K562 (cell line): ENCODE measurements at regions not wholly inside any gene's neighbourhood (a gene's known extent, or its start where the extent isn't known, plus 50 kb on each side); places are given as distances from the start of the nearest gene placed in this dataset.

Source experiments
- ATAC-seq: fragments of 200-7000 bp; cut with Tn5 transposase; 3 replicates; pipeline ENCODE4 v1.9.1; 2020; ENCODE audit warnings: moderate library complexity
- BruUV-seq: library from RNA; stranded (reverse); fragments of 400-500 nt; replicated peaks from 2 replicates; lab custom pipeline; 2021; lab: Mats Ljungman, UMichigan
- CTCF ChIA-PET: fragments of 300-600 bp; formaldehyde crosslinking; extraction: SDS; loops from one replicate; lab custom pipeline; 2021; ENCODE audit warnings: low intra/inter-chr PET ratio; lab: Yijun Ruan, JAX
- POLR2A ChIA-PET: fragments of 300-600, 350-650 bp; sonication (Branson Sonifier 250); formaldehyde crosslinking; extraction: SDS; loops from one replicate; lab custom pipeline; 2021; ENCODE audit warnings: antibody characterized with exemption, inconsistent platforms; lab: Yijun Ruan, JAX
- DNase-seq, 4 experiments: peaks; one replicate each; pipeline versions ENCODE4 v3.0.0 to v3.0.0-alpha.2; 2011 to 2018; ENCODE audit warnings: low spot score in 3 of 4, mixed read lengths in 3 of 4; ENCODE audit errors: extremely low read depth in 1 of 4
- FAIRE-seq: peaks from 2 replicates; lab custom pipeline; 2011; peaks lifted over from hg19 to GRCh38; lab: Jason Lieb, UNC
- H2AFZ ChIP-seq: 2 replicates; pipeline ENCODE4 v1.6.0; 2011; ENCODE audit warnings: low read depth, low read length, control low read depth, inconsistent platforms
- H3K27ac ChIP-seq: fragments of 200-600 bp; 3 replicates; pipeline ENCODE4 v1.8.0; 2011; ENCODE audit warnings: low read depth, mild to moderate bottlenecking, control low read depth, inconsistent platforms, low read length, moderate library complexity, mixed read lengths; ENCODE audit errors: extremely low read depth
- H3K27me3 ChIP-seq, 2 experiments: fragments of 300-600 bp in 1 of 2; 2 replicates in 1 of 2; 3 replicates in 1 of 2; pipeline versions ENCODE4 v1.6.0 to v1.8.0; 2011; ENCODE audit warnings: inconsistent platforms in 2 of 2, low read length in 2 of 2, mild to moderate bottlenecking in 1 of 2, mixed read lengths in 1 of 2, moderate library complexity in 1 of 2; ENCODE audit not compliant: control insufficient read depth in 2 of 2, insufficient read depth in 2 of 2
- H3K36me3 ChIP-seq: fragments of 300-600 bp; 3 replicates; pipeline ENCODE4 v1.8.0; 2011; ENCODE audit warnings: mild to moderate bottlenecking, low read length, inconsistent platforms; ENCODE audit not compliant: control insufficient read depth, insufficient read depth
- H3K4me1 ChIP-seq, 2 experiments: fragments of 200-600 bp in 1 of 2; replicated peaks in 1 of 2; 2 replicates in 1 of 2; 3 replicates in 1 of 2; pipeline versions ENCODE4 v1.5.1 to v1.8.0; 2011; ENCODE audit warnings: inconsistent platforms in 2 of 2, low read length in 2 of 2, mild to moderate bottlenecking in 1 of 2, mixed read lengths in 1 of 2, moderate library complexity in 1 of 2; ENCODE audit not compliant: control insufficient read depth in 2 of 2, insufficient read depth in 2 of 2
- H3K4me2 ChIP-seq: 2 replicates; pipeline ENCODE4 v1.6.1; 2011; ENCODE audit warnings: low read length, control low read depth, inconsistent platforms, mixed read lengths; ENCODE audit not compliant: insufficient read depth
- H3K4me3 ChIP-seq: fragments of 200-600 bp; sonication (generic), shearing (Covaris generic); 2 replicates; pipeline ENCODE4 v1.5.1; 2016; ENCODE audit warnings: control low read depth, inconsistent platforms
- H3K79me2 ChIP-seq: fragments of 200-600 bp; 3 replicates; pipeline ENCODE4 v1.8.0; 2011; ENCODE audit warnings: low read length, inconsistent platforms; ENCODE audit not compliant: control insufficient read depth, insufficient read depth
- H3K9ac ChIP-seq, 2 experiments: 2 replicates each; pipeline versions ENCODE4 v1.6.0 to v1.6.1; 2011; ENCODE audit warnings: low read depth in 2 of 2, low read length in 2 of 2, control low read depth in 1 of 2, inconsistent platforms in 1 of 2, mild to moderate bottlenecking in 1 of 2, mixed read lengths in 1 of 2; ENCODE audit not compliant: insufficient read depth in 1 of 2
- H3K9me1 ChIP-seq: one replicate; pipeline ENCODE4 v1.6.0; 2011; ENCODE audit warnings: inconsistent platforms, mild to moderate bottlenecking, low read length, moderate library complexity; ENCODE audit not compliant: control insufficient read depth, insufficient read depth
- H3K9me3 ChIP-seq: replicated peaks from 2 replicates; pipeline ENCODE4 v1.5.1; 2011; ENCODE audit warnings: low read depth, low read length, inconsistent platforms; ENCODE audit not compliant: control insufficient read depth, insufficient read depth
- H4K20me1 ChIP-seq: replicated peaks from 2 replicates; pipeline ENCODE4 v1.6.1; 2011; ENCODE audit warnings: low read length, inconsistent platforms, mixed read lengths; ENCODE audit not compliant: control insufficient read depth, insufficient read depth
- CUX1 ChIP-seq: fragments of 200-800 bp; sonication (Bioruptor generic); IDR thresholded peaks from 2 replicates; pipeline ENCODE4 v1.6.1; 2016; ENCODE audit warnings: missing genetic modification characterization, missing compliant biosample characterization
- ETV1 ChIP-seq: fragments of 450-650 bp; conservative IDR thresholded peaks from 2 replicates; pipeline ENCODE4 v1.6.1; 2016; ENCODE audit warnings: missing genetic modification characterization, control low read depth, low read depth, missing compliant biosample characterization
- KHSRP ChIP-seq: fragments of 450-650 bp; IDR thresholded peaks from 2 replicates; pipeline ENCODE4 v1.6.1; 2017
- MXI1 ChIP-seq: IDR thresholded peaks from 2 replicates; pipeline ENCODE4 v1.6.1; 2011; ENCODE audit warnings: low read depth, mild to moderate bottlenecking, improper control_type of control experiment, low read length
- NFRKB ChIP-seq: fragments of 450-650 bp; IDR thresholded peaks from 2 replicates; pipeline ENCODE4 v1.6.1; 2016; ENCODE audit warnings: low read depth
- NUFIP1 ChIP-seq: fragments of 450-650 bp; IDR thresholded peaks from 2 replicates; pipeline ENCODE4 v1.6.1; 2018; ENCODE audit not compliant: partially characterized antibody
- POLR2AphosphoS5 ChIP-seq: IDR thresholded peaks from 2 replicates; pipeline ENCODE4 v1.6.1; 2011; ENCODE audit warnings: mild to moderate bottlenecking, low read depth, low read length, moderate library complexity; ENCODE audit not compliant: control insufficient read depth, insufficient read depth
- SRSF7 ChIP-seq: fragments of 200-400 bp; formaldehyde crosslinking; optimal IDR thresholded peaks from 2 replicates; pipeline ENCODE3; 2017; ENCODE audit warnings: mild to moderate bottlenecking, low read depth, low read length
- ZNF282 ChIP-seq: sonication (generic); formaldehyde crosslinking; IDR thresholded peaks from 2 replicates; pipeline ENCODE4 v1.8.1; 2023; ENCODE audit warnings: missing genetic modification reagents
- ZNF586 ChIP-seq: fragments of 450-650 bp; formaldehyde crosslinking; conservative IDR thresholded peaks from 2 replicates; pipeline ENCODE4 v1.4.0; 2020; ENCODE audit warnings: mild to moderate bottlenecking, moderate library complexity
- ZNF699 ChIP-seq: fragments of 250-450 bp; sonication (Bioruptor Pico); IDR thresholded peaks from 2 replicates; pipeline ENCODE4 v1.8.0; 2021; ENCODE audit warnings: mild to moderate bottlenecking, moderate library complexity; ENCODE audit not compliant: insufficient replicate concordance
- WGBS: fragments of 100-300 bp; shearing (Covaris generic); methylation state at CpG from one replicate; pipeline ENCODE4 v1.1.6; 2016; ENCODE audit warnings: low coverage, mixed read lengths; ENCODE audit not compliant: insufficient coverage; ENCODE audit errors: missing lambda C conversion rate; 5-methylcytosine and 5-hydroxymethylcytosine counted together
- in situ Hi-C: fragments of 300-500 bp; cut with MboI; formaldehyde crosslinking; loops from 4 replicates; pipeline ENCODE4 v1.15.0; 2018; ENCODE audit warnings: inconsistent platforms, mixed read lengths
- intact Hi-C: fragments of 100-400 bp; cut with micrococcal nuclease; formaldehyde crosslinking; loops from 2 replicates; pipeline ENCODE4 v1.14.2; 2022
- TF ChIP-seq, protein P1 (sequence below): fragments of 450-650 bp; IDR thresholded peaks from 2 replicates; pipeline ENCODE4 v1.6.1; 2016; ENCODE audit warnings: mild to moderate bottlenecking
- TF ChIP-seq, protein P2 (sequence below), 2 experiments: IDR thresholded peaks; 2 replicates each; pipeline ENCODE4 v1.6.1; 2011; ENCODE audit warnings: borderline replicate concordance in 1 of 2, control low read depth in 1 of 2, low read depth in 1 of 2, low read length in 1 of 2, mild to moderate bottlenecking in 1 of 2, mixed read lengths in 1 of 2, moderate library complexity in 1 of 2; ENCODE audit not compliant: insufficient read depth in 1 of 2, insufficient read length in 1 of 2, poor library complexity in 1 of 2, severe bottlenecking in 1 of 2; ENCODE audit errors: extremely low read depth in 1 of 2

GRCh38 chr1:82969340-82969739 is 1029.6 kb downstream of the TTLL7 start:
- Histone ChIP-seq H3K9me1 (no peaks in the 10 kb centered on the region), H3K4me2 (no peak overlapping the region), H3K27me3 (no peaks in the 10 kb centered on the region), H3K4me1 (no peaks in the 10 kb centered on the region), H2AFZ (no peak overlapping the region), H3K9me3 (no peaks in the 10 kb centered on the region), H3K36me3 (no peaks in the 10 kb centered on the region), H3K27ac (no peak overlapping the region), H3K79me2 (no peaks in the 10 kb centered on the region), H4K20me1 (no peaks in the 10 kb centered on the region), H3K4me3 (no peak overlapping the region), H3K9ac (no peak overlapping the region)
- CTCF ChIA-PET = no interaction called here
- intact Hi-C loops = no loop called here
- BruUV-seq = no TSS peak
- ATAC-seq (no peak), DNase-seq (no peak), FAIRE-seq (no peak)
- in situ Hi-C loops = no loop called here
- POLR2A ChIA-PET = no interaction called here
- 0% methylated on average over 2 of the region's 2 CpGs for WGBS
- no peak for TF ChIP-seq MXI1
- TF ChIP-seq ZNF586 = no peak
- TF ChIP-seq KHSRP = no peak
- TF ChIP-seq, protein P1, sequence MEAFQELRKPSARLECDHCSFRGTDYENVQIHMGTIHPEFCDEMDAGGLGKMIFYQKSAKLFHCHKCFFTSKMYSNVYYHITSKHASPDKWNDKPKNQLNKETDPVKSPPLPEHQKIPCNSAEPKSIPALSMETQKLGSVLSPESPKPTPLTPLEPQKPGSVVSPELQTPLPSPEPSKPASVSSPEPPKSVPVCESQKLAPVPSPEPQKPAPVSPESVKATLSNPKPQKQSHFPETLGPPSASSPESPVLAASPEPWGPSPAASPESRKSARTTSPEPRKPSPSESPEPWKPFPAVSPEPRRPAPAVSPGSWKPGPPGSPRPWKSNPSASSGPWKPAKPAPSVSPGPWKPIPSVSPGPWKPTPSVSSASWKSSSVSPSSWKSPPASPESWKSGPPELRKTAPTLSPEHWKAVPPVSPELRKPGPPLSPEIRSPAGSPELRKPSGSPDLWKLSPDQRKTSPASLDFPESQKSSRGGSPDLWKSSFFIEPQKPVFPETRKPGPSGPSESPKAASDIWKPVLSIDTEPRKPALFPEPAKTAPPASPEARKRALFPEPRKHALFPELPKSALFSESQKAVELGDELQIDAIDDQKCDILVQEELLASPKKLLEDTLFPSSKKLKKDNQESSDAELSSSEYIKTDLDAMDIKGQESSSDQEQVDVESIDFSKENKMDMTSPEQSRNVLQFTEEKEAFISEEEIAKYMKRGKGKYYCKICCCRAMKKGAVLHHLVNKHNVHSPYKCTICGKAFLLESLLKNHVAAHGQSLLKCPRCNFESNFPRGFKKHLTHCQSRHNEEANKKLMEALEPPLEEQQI = no peak
- no peak for TF ChIP-seq CUX1 (CRISPR knock-in tag)
- TF ChIP-seq, protein P2, sequence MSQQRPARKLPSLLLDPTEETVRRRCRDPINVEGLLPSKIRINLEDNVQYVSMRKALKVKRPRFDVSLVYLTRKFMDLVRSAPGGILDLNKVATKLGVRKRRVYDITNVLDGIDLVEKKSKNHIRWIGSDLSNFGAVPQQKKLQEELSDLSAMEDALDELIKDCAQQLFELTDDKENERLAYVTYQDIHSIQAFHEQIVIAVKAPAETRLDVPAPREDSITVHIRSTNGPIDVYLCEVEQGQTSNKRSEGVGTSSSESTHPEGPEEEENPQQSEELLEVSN (IDR thresholded peaks at IDR 0.05; ENCODE audit: borderline replicate concordance in 1 of 2, extremely low read depth in 1 of 2, insufficient read depth in 1 of 2, insufficient read length in 1 of 2, low read depth in 1 of 2, low read length in 1 of 2, poor library complexity in 1 of 2, severe bottlenecking in 1 of 2) = no peak
- no peak for TF ChIP-seq SRSF7
- TF ChIP-seq ZNF699 = no peak
- no peak for TF ChIP-seq NFRKB
- no peak for TF ChIP-seq POLR2AphosphoS5
- TF ChIP-seq NUFIP1 = no peak
- no peak for TF ChIP-seq ETV1 (tag)
- TF ChIP-seq ZNF282 (CRISPR knock-in tag) = no peak
